ENCODE measurements at regions not wholly inside any gene's neighbourhood (a gene's known extent, or its start where the extent isn't known, plus 50 kb on each side); places are given as distances from the start of the nearest gene placed in this dataset.

DNA sequence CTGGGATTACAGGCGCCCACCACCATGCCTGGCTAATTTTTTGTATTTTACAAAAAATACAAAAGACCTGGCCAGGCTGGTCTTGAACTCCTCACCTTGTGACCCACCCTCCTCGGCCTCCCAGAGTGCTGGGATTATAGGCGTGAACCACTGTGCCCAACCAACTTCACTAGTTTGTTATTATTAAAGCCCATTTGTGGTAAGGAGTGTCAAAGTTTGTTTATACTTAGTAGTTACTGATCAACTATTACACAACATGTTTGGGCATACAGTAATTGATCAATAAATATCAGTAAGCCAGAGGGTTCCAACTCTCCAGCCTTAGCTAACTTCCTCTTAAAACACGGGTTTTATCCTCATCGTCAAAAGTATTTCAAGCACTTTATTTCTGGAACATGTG is 67.5 kb upstream of the ZNG1B start:
- TF ChIP-seq POLR2A (IDR thresholded peaks at IDR 0.05): no peak
- TF ChIP-seq, protein P1, sequence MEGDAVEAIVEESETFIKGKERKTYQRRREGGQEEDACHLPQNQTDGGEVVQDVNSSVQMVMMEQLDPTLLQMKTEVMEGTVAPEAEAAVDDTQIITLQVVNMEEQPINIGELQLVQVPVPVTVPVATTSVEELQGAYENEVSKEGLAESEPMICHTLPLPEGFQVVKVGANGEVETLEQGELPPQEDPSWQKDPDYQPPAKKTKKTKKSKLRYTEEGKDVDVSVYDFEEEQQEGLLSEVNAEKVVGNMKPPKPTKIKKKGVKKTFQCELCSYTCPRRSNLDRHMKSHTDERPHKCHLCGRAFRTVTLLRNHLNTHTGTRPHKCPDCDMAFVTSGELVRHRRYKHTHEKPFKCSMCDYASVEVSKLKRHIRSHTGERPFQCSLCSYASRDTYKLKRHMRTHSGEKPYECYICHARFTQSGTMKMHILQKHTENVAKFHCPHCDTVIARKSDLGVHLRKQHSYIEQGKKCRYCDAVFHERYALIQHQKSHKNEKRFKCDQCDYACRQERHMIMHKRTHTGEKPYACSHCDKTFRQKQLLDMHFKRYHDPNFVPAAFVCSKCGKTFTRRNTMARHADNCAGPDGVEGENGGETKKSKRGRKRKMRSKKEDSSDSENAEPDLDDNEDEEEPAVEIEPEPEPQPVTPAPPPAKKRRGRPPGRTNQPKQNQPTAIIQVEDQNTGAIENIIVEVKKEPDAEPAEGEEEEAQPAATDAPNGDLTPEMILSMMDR (IDR thresholded peaks at IDR 0.05): no peak
